ACHN (cell line): ENCODE measurements at regions not wholly inside any gene's neighbourhood (a gene's known extent, or its start where the extent isn't known, plus 50 kb on each side); places are given as distances from the start of the nearest gene placed in this dataset.

Experiments used
- DNase-seq: peaks from one replicate; pipeline ENCODE4 v3.0.0-alpha.2; 2015
- in situ Hi-C: cut with HindIII; loops from 2 replicates; pipeline ENCODE4 v1.10.0; 2017; ENCODE audit warnings: low sequenced_read_pairs, low pct_ligation_motif_present, low pct_unique_long_range_greater_than_20kb

DNA sequence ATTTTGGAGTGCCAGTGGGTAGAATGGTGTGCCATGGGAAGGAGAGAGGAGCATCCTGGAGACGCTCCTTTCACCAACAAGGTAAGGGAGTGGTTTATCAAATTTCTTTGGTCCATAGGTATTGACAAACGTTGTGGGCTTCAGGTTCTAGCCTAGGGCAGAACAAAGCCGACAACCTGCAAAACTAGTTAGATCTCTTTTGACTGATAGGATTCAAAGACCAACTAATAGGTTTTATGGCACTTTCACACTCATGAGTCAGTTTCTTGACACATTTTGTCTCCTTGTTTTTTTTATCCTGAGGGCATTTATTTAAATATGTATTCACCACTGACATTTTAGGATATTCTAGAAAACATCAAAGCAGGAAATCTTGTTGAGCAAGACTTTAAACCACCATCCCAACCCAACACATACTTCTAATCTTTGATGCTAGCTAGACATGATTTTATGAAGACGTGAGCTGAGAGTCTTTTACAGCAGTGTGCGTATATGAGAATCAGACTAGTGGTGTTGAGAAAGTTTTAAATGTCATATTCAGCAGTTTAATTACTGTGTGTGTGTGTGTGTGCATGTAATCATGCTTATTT is 370.4 kb upstream of the HSF2 start:
- DNase-seq = no peak
- in situ Hi-C loops = no loop called here

DNA sequence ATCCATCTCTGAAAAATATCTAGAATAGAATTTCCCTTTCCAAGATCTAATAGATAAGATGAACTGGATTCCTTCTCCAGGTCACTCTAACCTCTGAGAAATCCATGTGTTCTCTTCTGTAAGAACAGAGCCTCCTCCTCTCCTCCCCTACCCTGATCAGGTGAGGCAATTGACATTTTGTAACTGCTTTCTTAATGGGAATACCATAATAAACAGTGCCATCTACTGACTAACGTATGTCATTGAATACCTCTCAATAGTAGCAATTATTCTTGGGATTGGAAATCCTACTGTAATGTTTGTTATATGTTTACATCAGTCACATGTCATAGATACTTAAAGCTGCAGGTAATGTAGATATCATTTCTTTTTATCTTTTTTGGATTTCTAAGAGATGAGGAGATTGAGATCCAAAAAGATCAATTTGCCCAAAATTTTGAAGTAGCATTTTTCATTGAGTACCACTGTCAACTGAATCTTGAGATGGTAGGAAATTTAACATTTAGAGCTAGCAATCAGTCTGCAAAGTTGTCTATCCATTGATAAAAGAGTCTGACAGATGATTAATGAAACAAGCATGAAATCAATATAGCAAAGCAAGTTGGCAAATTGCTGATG is 365.8 kb upstream of the HSF2 start:
- in situ Hi-C loops = no loop called here
- DNase-seq = peak; percentile 57

DNA sequence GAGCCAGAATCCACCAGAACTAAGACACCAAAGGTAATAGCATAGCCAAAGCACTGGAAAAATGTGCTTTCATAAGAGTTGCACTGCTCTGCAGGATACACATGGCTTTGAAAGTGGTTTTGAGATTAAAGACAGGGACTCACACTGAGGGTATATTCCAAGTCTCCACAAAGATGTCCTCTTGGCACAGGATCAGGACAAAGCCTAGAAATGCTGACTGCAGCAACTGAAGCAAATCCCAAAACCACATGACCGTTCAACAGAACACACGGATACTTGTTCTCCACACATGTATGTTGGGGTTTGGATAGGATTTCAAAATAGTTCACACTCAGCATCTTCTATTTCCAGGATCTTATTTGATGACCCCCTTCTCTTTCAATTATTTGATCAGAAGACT is 364.3 kb upstream of the HSF2 start:
- no peak for DNase-seq

DNA sequence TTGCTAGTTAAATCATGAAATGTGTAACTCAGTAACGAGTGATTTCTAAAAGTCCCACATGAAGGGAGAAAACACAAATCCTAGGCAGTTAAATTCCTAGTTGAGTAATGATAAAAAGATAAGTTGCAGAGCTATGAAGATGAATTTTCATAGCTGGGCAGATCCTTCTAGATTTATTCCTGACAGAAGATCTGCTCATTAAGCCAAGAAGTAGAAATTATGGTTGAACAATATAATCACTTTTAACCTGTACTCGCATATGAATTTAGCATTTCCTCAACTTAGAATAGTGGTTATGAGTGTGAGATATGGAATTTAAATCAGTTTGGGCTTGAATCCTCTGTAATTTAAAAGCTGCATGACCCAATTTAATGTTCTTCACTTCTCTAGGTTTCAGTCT is 359.2 kb upstream of the HSF2 start:
- no peak for DNase-seq
- in situ Hi-C loops = no loop called here

More for the DNA sequence above, 364.3 kb upstream of the HSF2 start:
- in situ Hi-C loops = no loop called here

DNA sequence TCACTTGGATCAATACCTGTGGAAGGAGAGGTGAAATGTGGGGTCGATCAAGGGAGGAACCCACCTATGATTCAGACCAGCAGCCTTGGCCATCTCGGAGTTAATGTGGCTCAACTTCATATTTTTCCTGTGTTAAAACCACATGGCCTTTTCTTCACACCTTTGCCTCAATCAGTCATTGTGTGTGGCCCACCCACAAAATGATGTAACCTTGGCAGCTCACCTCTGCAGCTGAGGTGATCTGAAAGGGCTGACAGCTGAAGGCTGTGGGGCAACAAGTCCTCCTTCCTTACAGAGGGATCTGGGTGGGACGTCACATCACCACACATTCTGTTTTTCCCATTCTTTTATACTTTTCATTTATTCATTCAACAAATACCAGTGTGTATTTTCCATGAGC is 357.1 kb upstream of the HSF2 start:
- in situ Hi-C loops = no loop called here
- DNase-seq = no peak

DNA sequence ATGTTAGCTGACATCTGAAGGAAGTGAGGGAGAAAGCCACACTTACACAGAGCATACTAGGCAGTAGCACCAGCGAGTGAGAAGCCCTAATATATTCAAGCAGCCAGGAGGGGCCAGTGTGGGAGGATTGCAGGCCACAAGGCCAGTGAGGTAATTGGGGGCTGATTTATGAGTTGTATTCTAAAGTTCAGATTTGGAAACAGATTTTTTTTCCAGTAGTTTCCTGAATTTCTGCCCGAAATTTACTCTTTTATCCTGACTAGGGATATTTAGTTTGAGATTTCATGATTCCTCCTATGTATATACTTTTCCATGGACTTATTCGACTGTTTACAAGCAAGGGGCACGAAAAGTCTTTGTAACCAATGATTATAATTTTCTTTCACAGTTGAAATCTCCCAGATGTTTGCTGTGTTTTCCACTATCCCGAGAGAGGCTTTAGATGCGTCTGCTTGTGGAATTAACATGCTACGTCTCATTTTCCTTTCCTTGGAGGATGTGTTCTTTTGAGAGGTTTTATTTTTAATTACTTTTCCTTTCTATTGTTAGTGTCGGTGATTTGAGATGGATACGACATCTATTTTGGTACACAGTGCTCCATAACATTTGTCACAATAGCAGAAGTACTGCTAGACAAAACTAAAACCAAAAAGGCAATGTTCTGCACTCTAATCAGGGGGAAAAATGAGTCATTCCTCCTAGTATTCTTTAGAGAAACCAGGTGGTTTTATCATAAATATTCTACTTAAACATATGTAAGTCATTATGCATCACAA is 356.3 kb upstream of the HSF2 start:
- DNase-seq = no peak
- in situ Hi-C loops = no loop called here

DNA sequence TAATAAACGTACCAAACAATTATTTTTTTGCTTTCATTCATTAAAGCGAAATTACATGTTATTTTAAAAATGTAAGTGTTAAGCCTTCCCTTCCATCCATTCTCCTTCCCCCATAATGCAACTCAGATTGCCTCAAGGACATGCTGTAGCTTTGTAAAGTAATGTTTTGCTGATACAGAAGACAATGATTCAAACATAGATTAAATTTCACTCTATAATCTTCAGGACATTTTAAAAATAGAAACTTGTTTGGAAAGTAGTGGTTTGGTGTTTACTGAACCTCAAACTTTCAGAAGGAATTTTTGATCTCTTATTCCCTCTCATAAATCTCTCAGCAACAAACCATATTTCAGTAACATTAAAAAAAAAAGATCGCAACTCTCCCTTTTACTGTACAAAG is 350.9 kb upstream of the HSF2 start:
- in situ Hi-C loops = no loop called here
- DNase-seq = no peak

DNA sequence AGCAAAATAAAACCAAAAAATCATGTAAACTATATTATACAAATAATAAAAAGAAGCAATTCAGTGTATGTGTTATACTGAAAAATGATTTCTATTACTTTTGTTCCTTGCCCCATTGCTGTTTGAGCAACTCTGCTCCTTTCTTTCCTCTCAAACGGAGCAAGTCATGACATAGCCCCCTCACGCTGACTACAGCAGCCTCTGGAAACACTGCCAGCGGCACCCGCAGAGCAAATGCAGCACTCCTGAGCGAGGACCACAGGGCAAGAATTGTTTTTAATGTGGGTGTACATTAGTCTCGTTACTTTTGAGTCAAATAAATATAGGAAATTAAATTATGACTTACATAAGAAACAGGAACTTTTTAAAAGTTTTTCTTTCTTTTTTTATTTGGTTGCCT is 350.1 kb upstream of the HSF2 start:
- no peak for DNase-seq
- in situ Hi-C loops = no loop called here

DNA sequence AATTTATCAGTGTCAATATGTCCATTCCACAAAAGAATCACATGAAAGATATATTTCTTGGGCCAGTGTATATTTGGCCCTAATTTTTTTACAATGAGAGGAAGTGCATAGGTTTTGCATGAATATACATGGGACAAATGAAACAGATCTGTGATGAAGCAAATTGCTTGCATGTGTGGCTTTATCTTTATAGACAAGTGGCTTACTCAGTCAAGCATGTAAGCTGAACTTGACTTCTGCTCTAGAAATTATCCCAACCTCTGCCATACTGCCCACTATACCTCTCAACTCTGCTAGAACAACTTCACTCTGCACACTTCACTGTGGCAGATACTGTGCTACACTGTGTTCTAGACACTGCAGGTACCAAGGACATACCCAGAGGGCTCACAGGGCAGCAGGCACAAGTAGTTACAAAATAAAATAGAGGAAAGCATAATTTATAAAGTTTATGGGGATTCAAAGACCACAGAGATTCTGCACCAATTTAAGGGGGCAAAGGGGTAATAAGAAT is 349.2 kb upstream of the HSF2 start:
- no peak for DNase-seq
- in situ Hi-C loops = no loop called here

DNA sequence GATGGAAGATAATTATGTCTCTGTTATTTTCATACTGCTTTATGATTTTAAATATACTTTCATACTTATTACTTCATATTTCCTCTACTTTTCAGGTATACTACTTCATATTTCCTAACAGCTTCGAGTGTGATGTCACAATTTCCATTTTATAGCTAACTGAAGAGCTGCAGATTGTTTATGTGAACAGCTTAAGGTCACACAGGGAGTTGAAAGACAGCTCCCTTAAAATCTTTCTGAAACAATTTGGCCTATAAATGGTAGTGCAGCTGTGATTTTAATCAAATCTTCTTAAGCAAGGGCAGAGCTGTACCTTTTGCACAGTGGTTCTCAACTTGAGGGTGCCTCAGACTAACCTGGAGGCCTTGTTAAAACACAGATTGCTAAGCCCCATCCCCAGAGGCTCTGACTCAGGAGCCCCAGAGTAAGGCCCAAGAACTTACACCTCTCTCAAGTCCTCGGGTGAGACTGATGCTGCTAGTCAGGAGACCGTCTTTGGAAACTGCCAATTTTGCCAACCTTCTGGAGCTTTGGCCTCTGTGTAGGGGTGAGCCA is 347.0 kb upstream of the HSF2 start:
- in situ Hi-C loops = no loop called here
- no peak for DNase-seq

DNA sequence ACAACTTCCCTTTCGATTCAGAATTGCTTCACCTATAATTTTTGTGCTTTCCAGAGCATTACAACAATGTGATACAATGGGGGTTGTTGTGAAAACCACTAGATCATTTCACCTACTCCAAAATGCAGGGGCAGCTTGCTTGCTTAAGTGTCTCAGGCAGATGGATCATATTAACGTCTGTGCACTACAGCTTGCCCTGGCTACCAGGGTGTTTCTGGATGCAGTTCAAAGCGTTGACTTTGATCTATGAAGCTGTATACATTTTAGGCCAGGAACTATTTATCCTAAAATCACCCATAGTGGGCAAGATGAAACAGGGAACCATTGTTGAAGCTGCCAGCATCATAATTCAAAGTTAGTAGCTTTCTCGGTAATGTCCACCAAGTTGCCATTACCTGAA is 339.5 kb upstream of the HSF2 start:
- in situ Hi-C loops = no loop called here
- no peak for DNase-seq

DNA sequence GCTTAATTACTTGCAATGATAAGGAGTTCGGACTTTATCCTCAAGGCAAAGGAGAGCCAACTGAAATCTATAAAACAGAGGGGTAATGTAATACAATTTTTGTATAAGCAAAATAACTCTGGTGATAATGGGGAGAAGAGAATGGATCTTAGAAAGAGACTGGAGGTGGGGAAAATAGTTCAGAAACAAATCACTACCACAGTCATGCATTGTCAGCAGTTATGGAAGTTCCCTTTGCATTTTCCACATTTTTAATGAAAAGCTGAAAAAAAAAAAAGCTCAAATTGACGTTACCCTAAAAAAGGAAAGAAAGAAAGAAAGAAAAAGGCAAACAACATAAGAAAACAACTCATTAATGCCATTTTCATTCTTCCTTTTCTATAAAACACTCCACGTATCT is 337.6 kb upstream of the HSF2 start:
- DNase-seq = no peak
- in situ Hi-C loops = no loop called here

DNA sequence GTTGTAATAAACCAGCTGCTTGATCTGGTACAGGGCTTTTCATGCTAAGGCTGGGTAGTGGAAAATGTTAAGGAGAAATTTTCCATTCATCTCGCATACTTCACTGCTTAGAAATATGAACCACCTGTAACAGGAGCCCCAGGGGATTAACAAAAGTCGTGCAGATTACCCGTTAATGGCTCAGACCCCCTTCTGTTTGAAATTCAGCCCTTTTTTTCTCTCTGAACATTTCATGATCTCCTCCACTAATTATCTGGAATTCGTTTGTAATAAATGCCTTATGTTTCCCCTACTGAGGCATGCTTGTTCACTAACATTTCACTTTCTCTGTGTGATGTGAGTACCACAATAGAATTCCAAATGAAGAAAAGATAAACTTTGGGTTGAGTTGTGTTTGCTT is 336.4 kb upstream of the HSF2 start:
- DNase-seq = no peak
- in situ Hi-C loops = no loop called here

DNA sequence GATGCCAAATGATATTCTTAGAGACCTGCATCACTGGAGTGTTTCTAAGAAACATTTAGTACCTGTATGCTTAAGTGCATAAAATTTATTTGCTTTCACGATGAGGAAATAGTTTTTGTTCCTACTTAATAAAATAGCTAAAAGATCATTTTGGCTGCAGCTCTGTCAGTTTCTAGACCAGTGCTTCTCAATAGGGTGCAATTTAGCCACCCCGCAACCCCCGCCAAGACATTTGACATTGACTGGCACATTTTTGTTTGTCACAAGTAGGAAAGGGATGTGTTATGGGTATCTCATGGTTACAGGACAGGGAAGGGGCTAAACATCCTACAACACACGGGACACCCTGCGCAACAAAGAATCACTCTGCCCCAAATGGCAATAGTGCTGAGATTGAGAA is 335.7 kb upstream of the HSF2 start:
- in situ Hi-C loops = no loop called here
- no peak for DNase-seq

DNA sequence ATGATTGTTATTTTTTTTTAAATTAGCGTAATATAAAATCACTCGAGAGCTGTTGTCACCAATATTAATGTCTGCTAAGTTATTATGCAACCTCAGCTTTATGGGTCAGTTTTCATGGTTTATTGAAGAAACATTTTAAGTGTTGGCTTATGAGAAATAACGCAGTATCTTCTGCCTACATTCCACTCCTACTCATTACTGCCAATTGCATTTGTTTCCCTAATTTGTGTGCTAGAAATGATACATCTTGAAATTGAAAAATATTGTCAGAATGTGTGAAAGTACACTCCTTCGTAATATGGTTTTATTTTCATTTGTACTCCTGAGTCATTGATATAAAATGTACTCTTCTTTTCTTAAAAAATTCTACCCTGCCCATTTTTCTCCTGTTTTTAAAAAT is 333.3 kb upstream of the HSF2 start:
- in situ Hi-C loops = no loop called here
- DNase-seq = no peak

DNA sequence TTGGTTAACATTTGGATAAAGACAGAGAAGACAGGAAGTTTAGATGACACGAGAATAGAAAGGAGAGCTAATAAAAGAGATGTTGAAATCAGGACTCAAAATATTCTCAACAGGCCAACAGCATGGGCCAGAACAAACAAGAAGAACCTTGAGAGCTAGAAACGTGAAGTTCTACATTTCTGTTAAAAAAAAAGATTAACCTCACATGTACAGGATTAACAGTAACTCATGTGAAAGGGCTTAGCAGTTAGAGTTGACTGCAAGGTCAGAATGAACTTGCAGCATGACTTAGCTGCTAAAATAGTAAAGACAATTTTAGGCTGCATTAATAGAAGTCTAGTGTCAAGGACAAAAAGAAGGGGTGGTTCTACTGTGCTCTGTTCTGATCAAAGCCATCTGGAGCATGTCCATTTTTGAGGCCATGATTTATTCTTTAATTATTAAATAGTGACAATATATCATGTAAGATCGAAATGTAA is 331.1 kb upstream of the HSF2 start:
- DNase-seq = no peak
- in situ Hi-C loops = no loop called here

DNA sequence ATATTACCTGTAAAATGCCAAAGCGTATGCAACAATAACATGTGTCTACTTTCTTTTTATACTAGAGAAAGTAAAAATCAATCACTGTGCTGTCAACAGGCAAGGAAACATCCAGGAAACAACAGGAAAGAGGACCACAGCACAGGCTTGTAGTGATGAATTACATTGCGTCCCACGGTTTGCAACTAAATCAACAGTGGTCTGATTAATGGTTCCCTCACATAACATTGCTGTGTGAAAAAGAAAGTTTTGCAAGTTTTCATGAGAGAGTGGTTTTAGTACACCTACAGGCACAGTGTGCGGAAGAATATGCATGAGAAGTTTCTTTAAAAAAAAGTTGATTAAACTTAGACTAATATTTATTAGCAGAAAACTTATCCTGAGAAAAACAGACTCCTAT is 329.5 kb upstream of the HSF2 start:
- in situ Hi-C loops = no loop called here
- no peak for DNase-seq

DNA sequence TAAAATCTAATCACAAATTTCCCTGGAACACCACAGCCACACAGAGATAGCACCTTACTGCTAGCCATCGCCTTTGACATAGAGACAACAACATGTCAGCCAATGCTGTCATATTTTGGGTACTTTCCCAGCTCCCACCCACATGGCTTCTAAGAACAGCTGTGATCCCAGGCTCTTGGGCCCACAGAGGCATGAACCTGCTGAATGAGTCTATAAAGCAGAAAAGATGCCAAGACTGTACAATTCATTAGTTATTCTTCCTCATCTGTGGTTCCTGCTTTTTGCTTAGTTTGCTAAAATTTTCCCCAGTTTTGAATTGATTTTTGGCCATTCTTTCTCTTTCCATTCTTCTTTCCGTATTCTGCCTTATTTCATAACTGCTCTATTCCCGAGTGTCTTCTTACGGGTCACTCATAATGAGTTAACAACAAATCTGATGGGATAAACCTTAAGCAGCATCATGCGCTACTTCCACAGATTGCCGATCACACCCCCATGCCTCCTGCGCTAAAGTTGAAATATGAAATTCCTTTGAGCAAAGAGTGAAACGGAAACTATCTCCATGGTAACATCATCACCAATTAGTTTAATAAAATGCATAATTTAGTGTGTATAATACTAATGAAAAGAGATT is 327.3 kb upstream of the HSF2 start:
- DNase-seq = no peak
- in situ Hi-C loops = no loop called here
